Fibroblast of lung (primary cell): ENCODE measurements at regions not wholly inside any gene's neighbourhood (a gene's known extent, or its start where the extent isn't known, plus 50 kb on each side); places are given as distances from the start of the nearest gene placed in this dataset.

ENCODE experiments used
- CTCF ChIP-seq, 2 donors: IDR thresholded peaks in 1 of 2; conservative IDR thresholded peaks in 1 of 2; 1 replicate in 1 of 2; 2 replicates in 1 of 2; pipeline ENCODE4 v1.5.1; 2011 to 2012; ENCODE audit warnings: low read length in 2 of 2, control low read depth in 1 of 2, inconsistent platforms in 1 of 2, low read depth in 1 of 2, mild to moderate bottlenecking in 1 of 2
- EZH2 ChIP-seq: IDR thresholded peaks from 2 replicates; pipeline ENCODE4 v1.5.1; 2012; ENCODE audit warnings: low read length, control low read depth, mild to moderate bottlenecking; ENCODE audit errors: missing control alignments

DNA sequence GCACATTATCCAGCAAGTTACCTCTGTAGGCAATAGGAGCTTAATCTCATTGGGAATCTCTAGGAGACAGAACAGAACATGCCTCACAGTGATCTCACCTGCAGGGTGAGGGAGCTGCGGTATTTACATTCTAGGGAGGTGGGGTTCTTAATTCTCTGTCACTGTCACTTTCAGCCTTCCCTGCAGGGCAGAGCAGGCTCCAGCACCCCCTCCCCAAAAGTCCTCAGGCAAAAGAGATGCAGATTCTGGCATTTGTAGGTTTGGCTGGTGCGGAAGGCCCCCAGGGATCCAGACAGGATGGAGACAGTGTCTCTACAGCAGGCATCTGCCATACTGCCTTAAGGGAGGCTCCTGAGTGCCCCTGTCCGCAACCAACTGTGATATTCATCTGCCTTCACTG, 166.4 kb upstream of the ATP6AP2 start:
- TF ChIP-seq EZH2 = no peak
- TF ChIP-seq CTCF (conservative IDR thresholded peaks at IDR 0.05 in 1 of 2, IDR thresholded peaks at IDR 0.05 in 1 of 2; ENCODE audit: low read depth in 1 of 2, low read length in 2 of 2) = no peak
